Ishikawa (cell line): ENCODE measurements at regions not wholly inside any gene's neighbourhood (a gene's known extent, or its start where the extent isn't known, plus 50 kb on each side); places are given as distances from the start of the nearest gene placed in this dataset.

Experiments used
- CEBPB ChIP-seq: IDR thresholded peaks from 2 replicates; pipeline ENCODE4 v1.6.1; 2012
- CREB1 ChIP-seq: IDR thresholded peaks from 2 replicates; pipeline ENCODE4 v1.6.1; 2012; ENCODE audit warnings: low read depth
- EGR1 ChIP-seq: IDR thresholded peaks from 2 replicates; pipeline ENCODE4 v1.6.1; 2012
- EP300 ChIP-seq: IDR thresholded peaks from 2 replicates; pipeline ENCODE4 v1.6.1; 2012; ENCODE audit warnings: borderline replicate concordance
- FOXM1 ChIP-seq: IDR thresholded peaks from 2 replicates; pipeline ENCODE4 v1.6.1; 2012; ENCODE audit warnings: low read depth, borderline replicate concordance
- MAX ChIP-seq: IDR thresholded peaks from 2 replicates; pipeline ENCODE4 v1.6.1; 2012
- NFIC ChIP-seq: IDR thresholded peaks from 2 replicates; pipeline ENCODE4 v1.6.1; 2012
- RAD21 ChIP-seq: IDR thresholded peaks from 2 replicates; pipeline ENCODE4 v1.6.1; 2012; ENCODE audit warnings: low read depth
- REST ChIP-seq: IDR thresholded peaks from 2 replicates; pipeline ENCODE4 v1.6.1; 2012; ENCODE audit warnings: low read depth, mild to moderate bottlenecking
- TAF1 ChIP-seq: IDR thresholded peaks from 2 replicates; pipeline ENCODE4 v1.6.1; 2012; ENCODE audit warnings: low read depth, mild to moderate bottlenecking
- TCF12 ChIP-seq: IDR thresholded peaks from 2 replicates; pipeline ENCODE4 v1.6.1; 2012; ENCODE audit warnings: low read depth
- TEAD4 ChIP-seq: IDR thresholded peaks from 2 replicates; pipeline ENCODE4 v1.6.1; 2012
- USF1 ChIP-seq: IDR thresholded peaks from 2 replicates; pipeline ENCODE4 v1.6.1; 2012
- YY1 ChIP-seq: IDR thresholded peaks from 2 replicates; pipeline ENCODE4 v1.6.1; 2012; ENCODE audit warnings: low read depth
- ZBTB7A ChIP-seq: IDR thresholded peaks from 2 replicates; pipeline ENCODE4 v1.6.1; 2012; ENCODE audit warnings: low read depth

- TF ChIP-seq ZBTB7A (no peak), TEAD4 (no peak), YY1 (no peak), RAD21 (no peak), NFIC (no peak), CREB1 (no peak), FOXM1 (no peak), CEBPB (no peak), MAX (no peak), EP300 (no peak)
Observed at GRCh38 chr4:127082986-127083385, 549.8 kb upstream of the INTU start.

- TF ChIP-seq CEBPB (no peak), YY1 (no peak), CREB1 (no peak), EP300 (no peak), MAX (no peak), TCF12 (no peak), EGR1 (no peak), TAF1 (no peak), RAD21 (no peak), TEAD4 (no peak), USF1 (no peak), FOXM1 (no peak), ZBTB7A (no peak), REST (no peak), NFIC (no peak)
Observed at GRCh38 chr4:127084666-127085065, 548.1 kb upstream of the INTU start.

- TF ChIP-seq CREB1 (no peak), RAD21 (no peak), CEBPB (no peak), YY1 (no peak), TAF1 (no peak), TCF12 (no peak), ZBTB7A (no peak), USF1 (no peak), MAX (no peak), NFIC (no peak), TEAD4 (no peak), EP300 (no peak), FOXM1 (no peak), EGR1 (no peak), REST (no peak)
Observed at GRCh38 chr4:127097061-127097460, 535.7 kb upstream of the INTU start.

- no peak for TF ChIP-seq YY1
- TF ChIP-seq ZBTB7A, result no peak
- TF ChIP-seq TCF12, result no peak
- no peak for TF ChIP-seq CREB1
Observed at GRCh38 chr4:127102361-127102760, 530.4 kb upstream of the INTU start.

- TF ChIP-seq YY1, result no peak
- TF ChIP-seq FOXM1, result no peak
- no peak for TF ChIP-seq CREB1
- no peak for TF ChIP-seq CEBPB
- TF ChIP-seq NFIC, result no peak
- TF ChIP-seq EP300, result no peak
Observed at GRCh38 chr4:127103681-127104115, 529.1 kb upstream of the INTU start.

GRCh38 chr4:127113844-127114362, 518.9 kb upstream of the INTU start:
- TF ChIP-seq ZBTB7A, result no peak
- TF ChIP-seq NFIC, result no peak
- no peak for TF ChIP-seq FOXM1
- TF ChIP-seq MAX, result no peak
